GM19467 (cell line): ENCODE measurements at regions not wholly inside any gene's neighbourhood (a gene's known extent, or its start where the extent isn't known, plus 50 kb on each side); places are given as distances from the start of the nearest gene placed in this dataset.
"Not testable (repeated sequence)": the region's sequence is repeated elsewhere in the genome, so short reads cannot be mapped to it uniquely, and the experiment has no call there.

ENCODE experiments used
- ATAC-seq: cut with Tn5 transposase; IDR thresholded peaks from one replicate; pipeline ENCODE4 v1.9.1; 2021; ENCODE audit warnings: mild to moderate bottlenecking, moderate library complexity; ENCODE audit not compliant: unreplicated experiment

DNA sequence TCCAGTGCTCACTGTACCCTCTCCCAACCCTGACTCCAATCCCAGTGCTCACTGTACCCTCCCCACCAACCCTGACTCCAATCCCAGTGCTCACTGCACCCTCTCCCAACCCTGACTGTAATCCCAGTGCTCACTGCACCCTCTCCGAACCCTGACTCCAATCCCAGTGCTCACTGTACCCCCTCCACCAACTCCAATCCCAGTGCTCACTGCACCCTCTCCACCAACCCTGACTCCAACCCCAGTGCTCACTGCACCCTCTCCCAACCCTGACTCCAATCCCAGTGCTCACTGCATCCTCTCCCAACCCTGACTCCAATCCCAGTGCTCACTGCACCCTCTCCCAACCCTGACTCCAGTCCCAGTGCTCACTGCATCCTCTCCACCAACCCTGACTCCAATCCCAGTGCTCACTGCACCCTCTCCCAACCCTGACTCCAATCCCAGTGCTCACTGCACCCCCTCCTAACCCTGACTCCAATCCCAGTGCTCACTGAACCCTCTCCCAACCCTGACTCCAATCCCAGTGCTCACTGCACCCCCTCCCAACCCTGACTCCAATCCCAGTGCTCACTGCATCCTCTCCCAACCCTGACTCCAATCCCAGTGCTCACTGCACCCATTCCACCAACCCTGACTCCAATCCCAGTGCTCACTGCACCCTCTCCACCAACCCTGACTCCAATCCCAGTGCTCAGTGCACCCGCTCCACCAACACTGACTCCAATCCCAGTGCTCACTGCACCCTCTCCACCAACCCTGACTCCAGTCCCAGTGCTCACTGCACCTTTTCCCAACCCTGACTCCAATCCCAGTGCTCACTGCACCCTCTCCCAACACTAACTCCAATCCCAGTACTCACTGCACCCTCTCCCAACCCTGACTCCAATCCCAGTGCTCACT lies 136.3 kb upstream of the ZNF618 start:
- ATAC-seq: not testable (repeated sequence)

DNA sequence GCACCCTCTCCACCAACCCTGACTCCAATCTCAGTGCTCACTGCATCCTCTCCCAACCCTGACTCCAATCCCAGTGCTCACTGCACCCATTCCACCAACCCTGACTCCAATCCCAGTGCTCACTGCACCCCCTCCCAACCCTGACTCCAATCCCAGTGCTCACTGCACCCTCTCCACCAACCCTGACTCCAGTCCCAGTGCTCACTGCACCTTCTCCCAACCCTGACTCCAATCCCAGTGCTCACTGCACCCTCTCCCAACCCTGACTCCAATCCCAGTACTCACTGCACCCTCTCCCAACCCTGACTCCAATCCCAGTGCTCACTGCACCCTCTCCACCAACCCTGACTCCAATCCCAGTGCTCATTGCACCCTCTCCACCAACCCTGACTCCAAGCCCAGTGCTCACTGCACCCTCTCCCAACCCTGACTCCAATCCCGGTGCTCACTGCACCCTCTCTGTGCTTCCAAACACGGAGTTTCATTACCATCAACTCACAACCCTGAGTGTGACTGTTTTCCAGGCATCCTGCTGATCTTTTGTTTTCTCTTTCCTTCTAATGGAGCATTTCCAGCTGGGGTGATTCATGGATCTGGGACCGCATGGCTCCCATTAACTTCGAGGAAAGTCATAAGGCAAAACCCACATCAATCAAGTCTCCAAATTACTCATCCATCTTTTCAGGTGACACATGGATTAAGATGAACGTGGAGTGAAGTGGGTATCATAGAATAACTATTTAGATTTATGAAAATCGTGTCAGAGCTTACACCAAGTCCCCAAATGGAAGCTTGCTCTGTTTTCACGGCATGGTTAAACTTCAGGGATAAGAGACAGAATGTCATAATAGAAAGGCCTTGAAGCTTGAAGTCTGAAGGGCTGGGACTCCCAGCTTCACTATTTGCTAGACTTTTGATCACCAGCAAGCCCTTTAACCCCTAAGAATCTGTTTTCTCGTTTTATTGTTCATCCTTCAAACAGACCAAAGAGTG lies 135.3 kb upstream of the ZNF618 start:
- not testable (repeated sequence) for ATAC-seq

DNA sequence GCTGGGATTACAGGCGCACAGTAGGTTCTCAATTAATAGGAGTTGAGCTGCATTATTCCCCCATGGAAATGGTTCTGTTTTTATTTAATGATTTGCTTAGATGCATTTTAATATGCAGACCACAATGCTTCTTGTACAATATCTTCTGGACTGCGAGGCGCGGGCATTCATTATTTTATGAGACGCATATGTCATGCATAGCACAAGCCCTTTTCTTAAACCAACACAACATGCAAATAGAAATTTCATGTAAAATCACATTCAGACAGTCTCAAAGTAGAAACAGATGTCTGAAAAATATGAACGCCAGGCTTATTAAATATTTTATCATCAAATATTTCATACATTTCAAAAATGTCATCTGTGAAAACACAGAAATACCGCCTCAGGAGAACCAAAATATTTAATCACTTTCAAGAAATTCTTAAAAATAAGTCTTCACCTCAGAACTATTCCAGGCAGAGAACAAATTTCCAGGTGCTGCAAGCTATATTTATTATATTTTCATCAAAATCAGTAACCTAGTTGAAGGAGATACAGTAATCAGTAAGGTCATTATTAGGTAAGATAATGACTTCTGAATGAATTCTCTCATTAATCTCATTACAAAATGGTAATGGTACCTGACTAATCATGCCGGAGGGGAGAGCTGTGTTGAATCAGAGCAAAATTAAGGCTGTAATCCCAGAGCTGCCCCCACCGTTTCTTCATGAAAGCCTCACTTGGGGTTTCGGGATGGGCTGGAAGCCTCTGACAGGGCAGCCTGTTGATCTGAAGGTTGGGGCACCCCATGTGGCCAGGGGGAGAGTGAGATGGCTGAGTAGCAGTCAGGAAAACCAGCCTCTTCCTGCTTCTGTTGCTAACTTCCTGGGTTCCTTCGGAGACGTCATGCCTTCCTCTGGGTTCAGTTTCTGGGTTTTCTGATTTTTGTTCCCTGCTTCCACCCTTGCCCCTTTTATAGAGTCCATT lies 133.9 kb upstream of the ZNF618 start:
- no peak for ATAC-seq

DNA sequence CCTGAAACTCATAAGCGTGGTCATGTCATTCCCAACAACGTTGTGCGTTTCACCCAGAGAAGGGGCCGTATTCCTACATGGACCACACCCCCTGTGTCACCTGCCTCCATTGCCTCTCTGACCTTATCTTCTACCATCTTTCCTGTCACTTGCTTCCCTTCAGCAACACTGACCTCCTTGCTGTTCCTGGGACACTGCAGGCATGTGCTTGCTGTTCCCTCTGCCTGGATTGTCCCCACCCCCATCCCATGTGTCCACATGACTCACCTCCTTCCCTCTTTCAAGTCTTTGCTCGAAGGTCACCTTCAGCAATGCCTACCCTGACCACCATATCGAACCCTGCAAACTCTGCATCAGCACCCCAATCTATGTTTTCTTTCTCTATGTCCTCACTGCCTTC lies 133.2 kb upstream of the ZNF618 start:
- no peak for ATAC-seq

DNA sequence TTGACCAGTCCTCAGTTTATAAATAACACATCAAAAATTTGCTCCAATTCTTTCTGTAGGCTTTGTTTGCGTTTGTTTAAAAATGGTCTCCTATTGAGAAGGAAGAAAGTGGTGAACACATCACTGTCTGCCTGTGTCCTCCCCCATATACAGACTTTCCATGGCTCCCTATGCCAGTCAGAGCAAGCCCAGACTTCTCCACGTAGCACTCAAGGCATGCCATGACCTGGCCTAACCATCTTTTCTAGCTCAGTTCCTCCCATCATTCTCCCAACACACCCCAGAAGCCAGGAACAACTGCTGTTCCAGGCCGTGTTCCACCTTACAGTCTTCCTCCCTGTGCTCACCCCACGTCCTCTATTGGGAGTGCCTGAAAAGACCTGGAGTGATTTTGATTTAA lies 129.6 kb upstream of the ZNF618 start:
- no peak for ATAC-seq

DNA sequence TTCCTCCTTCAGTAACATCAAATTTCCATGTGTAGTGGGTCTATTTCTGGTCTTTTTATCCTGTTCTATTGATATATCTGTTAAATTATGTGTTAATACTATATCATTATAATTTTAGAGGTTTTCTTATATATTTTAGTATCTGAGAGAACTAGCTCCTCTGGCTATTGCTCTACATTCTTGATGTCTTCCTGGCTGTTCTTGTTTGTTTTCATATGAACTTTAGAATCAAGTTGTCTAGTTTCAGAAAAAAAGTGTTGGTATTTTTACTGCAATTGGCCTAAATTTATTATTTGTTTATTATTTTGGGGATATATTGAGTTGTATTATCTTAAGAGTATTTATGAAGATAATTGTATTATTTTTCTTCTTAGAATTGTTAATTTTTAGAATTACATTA lies 128.0 kb upstream of the ZNF618 start:
- no peak for ATAC-seq

DNA sequence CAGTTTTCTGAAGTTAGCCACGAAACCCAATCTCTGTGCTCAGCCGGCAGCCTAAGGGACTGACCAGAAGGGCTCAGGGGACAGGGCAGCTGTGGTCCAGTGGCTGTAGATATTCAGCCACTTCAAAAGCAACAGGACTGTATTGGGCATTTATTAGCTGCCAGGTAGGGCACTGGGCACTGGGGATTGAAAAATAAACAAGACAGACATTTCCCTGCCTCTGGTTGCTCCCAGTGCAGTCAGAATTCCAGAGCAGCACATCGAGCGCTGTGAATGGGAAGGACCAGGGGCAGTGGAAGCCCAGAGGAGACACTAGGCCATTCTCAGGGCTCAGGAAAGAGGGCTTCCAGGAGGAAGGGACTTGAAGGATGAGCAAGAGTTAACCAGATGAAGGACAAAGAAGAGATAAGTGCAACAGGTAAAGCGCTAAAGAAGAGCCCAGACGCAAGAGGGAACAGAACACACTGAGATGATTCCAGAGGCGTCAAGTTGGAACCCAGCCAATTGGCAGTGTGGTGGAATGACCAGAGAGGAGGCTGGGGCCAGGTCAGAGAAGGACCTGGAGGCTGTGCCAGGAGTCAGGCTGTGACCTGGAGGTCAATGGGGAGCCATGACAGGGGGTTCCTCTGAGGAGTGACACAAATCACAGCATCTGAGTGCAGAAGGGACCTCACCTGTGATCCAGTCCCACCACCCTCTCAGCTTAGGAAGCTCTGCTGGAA lies 122.5 kb upstream of the ZNF618 start:
- no peak for ATAC-seq

DNA sequence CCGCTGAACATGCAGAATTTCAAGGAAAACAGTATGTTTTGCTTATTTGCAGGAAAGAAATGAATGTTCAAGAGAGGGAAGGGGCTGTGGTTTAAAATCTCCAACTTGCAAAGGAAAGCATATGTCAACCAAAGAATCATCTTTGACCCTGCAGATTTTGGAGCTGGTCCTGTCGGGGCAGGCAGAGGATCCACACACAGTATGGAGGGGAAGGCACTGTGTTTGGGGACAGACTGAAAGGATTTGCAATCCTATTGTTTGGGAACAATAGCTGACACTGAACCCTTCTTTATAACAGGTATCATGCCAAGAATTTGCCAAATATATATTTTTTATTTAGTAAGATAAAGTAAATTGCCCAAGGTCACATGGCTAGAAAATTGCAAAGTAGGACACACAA lies 121.4 kb upstream of the ZNF618 start:
- ATAC-seq: no peak

DNA sequence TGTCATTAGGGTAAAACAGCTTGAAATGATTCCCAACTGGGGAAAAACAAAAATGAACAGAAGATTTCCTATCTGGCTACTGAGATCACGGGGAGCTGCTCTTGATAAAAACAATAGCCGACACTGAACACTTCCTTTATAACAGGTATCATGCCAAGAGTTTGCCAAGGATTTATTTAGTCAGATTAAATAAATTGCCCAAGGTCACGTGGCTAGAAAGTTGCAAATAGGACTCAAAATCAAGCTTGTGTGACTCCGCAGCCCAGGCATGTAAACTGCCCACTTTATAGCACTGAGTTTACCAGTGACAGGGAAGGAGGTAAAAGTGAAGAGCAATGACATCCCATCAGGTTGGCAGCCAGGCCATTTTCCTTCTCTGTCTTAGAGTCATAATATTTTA lies 120.7 kb upstream of the ZNF618 start:
- no peak for ATAC-seq

DNA sequence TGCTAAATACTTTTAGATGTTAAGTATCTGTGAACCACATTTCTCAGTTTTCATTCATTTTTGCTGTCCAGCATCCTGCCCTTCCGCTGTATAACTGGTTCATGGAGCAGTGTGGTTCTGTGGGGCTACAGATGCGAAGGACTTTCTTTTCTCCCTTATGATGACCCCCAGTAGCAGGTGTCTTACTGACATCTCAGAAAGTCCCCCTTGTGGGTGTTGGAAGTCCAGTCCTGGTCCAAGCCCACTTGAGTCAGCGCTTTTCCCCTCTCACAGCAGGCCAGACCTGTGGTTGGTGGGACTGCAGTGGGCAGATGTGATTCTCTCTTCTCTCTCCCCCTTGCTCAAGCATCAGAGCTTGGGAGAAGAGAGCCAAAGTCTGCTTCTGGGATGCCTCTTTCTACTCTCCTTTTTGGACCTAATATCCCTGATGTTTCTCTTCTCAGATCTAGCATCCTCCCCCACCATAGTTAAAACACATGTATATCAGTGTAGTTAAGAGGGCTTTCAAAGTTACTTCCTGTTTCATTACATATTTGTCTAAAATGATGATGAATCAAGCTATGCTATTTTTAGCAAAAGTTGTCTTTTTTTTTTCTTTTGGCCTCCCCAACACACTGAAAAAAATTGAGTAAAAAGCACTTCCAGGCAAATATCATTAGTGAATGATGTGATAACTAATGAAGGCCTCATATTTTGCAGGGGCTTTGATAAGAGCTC lies 119.5 kb upstream of the ZNF618 start:
- ATAC-seq: no peak

DNA sequence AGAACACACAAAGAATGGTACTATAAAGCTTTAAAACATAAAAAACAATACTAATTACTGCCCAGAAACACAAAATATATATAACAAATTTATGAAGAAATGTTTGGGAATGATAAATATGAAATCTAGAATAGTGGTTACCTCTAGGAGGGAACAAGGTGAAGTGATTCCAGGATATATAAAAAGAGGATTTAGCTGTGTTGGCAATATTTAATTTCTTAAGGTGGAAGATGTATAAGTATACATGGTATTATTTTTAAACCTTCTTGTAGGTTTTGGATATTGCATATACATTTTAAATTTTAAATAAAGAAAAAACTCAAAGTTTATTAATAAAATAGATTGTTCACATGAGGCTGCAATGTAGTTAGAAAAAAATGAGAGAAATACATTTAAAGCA lies 112.7 kb upstream of the ZNF618 start:
- ATAC-seq: no peak

DNA sequence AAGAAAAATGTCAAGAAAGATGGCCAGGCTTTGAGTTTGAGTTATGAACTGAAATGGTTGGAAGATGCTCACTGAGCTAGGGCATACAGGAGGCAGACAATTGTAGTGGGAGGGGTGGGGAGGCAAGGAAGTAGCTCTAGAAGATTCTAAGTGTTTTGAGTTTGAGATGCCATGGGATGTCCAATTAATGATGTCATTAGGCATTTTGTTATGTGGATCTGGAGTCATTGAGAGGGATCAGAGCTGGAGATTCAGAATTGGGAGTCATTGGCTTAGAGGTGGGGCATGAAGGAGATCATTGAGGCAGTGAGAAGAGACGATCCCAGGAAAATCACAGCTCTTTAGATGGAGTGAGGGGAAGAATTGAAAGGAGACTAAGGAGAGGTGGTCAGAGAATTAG lies 111.5 kb upstream of the ZNF618 start:
- no peak for ATAC-seq

DNA sequence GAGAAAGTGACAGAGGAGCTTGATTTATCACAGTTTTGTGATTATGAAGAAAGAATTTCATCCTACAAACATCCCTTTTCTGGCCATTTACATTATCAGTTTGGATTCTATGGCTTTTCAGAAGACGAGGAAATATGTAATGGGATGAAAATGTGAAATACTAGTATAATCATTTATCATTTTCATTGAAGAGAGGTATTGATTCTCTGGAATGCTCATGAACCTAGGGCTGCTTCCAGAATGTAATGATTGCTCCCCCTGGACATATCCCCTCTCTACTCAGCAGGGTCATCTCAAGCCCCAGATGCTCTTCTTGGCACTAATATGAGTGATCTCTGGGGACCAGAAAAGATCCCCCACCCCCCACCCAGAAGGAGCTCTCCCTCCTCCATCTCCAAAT lies 106.7 kb upstream of the ZNF618 start:
- no peak for ATAC-seq

DNA sequence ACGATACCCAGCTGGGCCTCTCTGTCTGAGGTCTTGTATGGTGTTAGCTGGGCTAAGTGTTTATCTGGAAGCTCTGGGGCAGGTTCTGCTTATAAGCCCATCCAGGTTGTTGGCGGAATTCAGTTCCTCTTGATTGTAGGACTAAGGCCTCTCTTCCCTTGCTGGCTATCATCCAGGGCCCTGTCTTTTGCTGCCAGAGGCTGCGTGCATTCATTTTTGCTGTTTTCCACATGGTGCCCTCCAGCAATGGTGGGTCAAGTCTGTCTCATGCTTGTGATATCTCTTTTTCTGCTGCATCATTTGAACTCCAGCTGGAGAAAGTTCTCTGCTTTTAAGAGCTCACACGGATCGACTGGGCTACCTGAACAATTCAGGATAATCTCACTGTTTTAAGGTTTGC lies 105.7 kb upstream of the ZNF618 start:
- no peak for ATAC-seq

DNA sequence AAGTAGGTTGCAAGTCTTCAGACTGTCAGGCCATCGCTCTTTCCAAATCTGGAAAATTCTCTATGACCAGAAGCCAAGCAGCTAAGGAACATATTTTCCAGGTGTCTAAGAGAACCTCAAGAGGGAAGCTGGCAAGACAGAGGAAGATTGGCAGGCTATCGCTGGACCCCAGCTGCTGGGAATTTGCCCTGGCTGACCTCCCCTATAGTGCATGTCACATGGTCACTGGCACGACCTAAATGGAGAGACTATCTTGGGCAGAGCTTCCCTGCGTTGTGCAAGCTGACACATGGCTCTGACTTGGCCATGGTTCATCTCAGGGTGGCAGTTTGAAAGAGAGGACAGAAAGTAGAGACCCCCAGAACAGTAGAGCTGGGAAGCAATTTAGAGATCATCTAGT lies 104.9 kb upstream of the ZNF618 start:
- no peak for ATAC-seq

DNA sequence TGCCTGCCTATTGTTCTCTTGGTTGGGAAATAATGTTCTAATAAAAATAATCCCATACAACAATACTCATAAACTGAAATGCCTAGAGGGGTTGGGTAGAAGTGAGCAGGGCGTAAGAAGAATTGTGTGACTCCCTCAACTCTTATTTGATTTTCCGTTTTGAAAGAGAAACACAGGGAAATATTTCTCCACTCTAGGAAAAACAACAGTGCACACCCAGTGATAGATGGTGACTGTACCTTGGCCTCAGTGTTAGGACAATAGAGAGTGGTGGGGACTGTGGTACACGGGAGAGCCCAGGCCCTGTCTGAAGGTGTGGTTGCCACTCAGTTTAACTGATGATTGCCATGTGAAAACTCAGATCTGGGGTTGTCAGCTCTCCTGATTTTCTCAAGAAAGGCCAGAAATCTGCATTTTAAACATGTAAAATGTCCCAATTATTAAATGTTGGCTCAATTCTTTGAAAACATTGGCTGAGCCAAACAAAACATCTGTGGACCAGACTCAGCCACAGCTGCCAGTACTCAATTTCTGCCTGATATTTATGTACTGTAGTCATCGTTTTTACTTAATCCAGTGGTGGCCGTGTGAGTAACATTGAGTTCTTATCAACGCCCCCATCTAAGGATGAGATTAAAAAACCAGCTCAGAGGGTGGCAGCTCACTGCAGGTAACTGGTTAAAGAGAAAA lies 103.8 kb upstream of the ZNF618 start:
- no peak for ATAC-seq

DNA sequence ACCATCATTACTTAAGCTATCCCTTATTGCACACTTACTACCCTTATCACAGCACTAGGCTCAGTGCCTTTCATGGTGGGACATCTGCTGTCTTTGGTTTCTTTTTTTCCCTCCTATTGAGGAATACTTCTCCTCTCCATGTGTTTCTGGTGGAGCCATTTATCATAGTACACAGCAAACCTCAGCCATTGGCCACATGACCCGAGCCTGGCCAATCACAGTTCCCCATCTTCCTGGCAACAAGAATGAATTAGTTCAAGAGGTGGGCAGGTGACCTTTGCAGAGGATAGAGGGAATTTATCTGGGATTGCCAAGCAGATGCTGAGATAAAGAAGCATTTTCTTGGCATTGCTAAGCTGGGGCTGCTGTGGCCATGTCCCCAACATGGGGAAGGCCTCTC lies 101.1 kb upstream of the ZNF618 start:
- ATAC-seq: no peak

DNA sequence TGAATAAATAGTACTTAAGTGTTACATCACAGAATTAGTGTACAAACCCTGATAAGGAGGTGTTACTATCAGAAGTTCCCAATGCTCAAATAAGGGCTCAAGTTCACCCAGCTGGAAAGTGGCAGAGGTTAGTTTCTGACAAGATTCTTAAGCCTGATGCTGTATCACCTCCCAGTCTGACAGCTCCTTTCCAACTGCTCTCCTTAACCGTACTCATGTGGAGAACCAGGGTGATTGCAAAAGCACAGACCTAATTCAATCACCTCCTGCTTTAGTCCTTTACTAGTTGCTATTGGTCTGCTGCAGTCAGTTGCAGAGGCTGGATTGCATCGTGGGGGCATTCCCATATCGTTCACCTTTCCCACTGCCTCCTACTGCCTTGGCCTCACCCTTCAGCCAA lies 100.4 kb upstream of the ZNF618 start:
- ATAC-seq: no peak

DNA sequence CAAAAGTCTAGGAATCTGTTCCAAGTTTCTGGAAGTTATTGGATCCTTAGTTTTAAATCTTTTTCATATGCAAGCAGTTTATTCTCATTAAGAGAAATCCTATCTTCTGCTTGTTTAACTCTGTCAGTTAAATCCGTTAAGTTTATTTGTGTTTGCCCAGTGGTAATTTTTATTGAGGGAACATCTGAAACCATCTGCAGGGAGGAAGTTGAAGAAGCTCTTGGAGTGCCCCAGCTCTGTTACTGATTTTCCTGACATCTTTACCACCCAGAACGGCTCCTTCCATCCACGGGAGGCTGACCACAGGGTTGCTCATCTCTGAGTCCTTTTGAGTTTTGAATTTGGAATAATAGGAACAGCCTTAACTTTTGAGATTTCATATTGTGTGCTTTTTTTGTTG lies 99.9 kb upstream of the ZNF618 start:
- ATAC-seq: no peak
